Right renal pelvis (tissue), 4 donors: ENCODE measurements at regions not wholly inside any gene's neighbourhood (a gene's known extent, or its start where the extent isn't known, plus 50 kb on each side); places are given as distances from the start of the nearest gene placed in this dataset.
"Not testable (repeated sequence)": the region's sequence is repeated elsewhere in the genome, so short reads cannot be mapped to it uniquely, and the experiment has no call there.

ENCODE experiments used
- DNase-seq, 4 donors: peaks; one replicate each; pipeline ENCODE4 v3.0.0-alpha.2; 2013; ENCODE audit warnings: low read depth in 4 of 4, low spot score in 3 of 4, missing footprints in 1 of 4

DNA sequence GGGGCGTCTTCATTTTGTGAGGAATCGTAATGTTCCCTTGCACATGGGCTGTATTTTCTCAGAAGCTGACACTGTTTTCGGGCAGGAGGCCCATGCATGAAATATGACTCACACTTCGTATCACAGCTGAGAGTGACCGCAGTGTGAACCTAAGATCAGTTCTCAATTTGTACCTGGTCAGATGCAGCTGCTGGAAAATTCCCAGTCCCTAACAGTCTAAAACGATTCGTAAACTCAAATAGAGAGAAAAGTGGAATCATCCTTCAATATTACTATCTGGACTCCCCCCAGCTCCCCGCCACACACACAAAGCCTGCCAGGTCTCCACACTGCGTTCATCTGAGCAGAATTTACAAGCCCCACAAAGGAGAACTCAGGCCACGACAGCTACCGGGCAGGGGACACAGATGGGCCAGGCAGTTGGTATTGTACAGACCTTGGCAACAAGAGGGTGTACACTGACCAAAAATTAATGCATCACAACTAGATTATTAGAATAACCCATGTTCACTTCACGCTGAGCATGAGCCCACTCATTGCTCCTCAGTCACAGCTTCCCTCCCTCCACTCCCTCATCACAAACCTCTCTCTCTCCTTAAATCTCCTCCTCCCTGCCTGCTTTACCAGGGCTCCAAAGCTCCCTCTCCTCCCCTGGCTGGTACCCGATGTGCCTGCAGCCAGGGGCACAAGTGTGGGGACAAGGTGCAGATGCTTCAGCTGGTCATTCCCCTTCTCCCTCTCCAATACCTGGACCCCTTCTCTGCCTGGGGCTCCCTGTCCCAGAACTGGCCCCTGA lies 488.4 kb downstream of the PREX1 start:
- peak in 2 of 4 donors; percentile 17 to 23 for DNase-seq

- no peak for DNase-seq
Measured at GRCh38 chr20:48338717-48339116, 489.1 kb downstream of the PREX1 start.

GRCh38 chr20:48336597-48336996 lies 491.2 kb downstream of the PREX1 start:
- no peak for DNase-seq

DNA sequence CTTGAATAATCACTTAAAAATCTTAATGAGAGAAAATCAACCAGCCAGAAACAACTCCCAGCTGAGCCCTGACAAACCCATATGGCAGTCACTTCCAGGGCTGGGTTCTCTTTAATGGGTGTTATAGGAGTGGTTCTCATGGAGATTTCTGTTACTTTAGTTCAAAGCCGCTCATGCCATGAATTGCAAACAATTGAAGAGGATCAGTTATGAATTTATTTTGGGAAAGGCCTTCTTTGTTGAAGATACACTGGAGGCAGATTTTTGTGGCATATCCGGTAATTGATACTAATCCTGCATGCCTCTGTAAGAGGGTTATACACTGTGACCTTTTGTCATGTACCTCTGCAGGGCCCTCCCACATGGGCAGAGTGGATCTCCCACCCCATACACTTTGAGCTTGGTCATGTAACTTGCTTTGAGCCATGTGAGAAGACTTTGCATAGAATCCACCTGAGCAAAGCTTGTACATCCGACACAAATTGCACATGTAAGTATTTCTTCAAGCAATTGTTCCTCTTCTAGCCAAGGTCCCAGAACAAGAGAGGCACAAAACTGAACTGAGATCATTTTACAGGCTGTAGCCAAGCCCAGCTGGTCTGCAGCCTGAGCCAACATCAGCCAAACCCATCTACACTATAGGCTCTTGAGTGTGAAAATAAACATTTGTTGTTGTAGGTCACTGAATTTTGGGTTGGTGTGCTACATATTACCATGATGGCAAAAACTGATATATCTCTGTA lies 492.3 kb downstream of the PREX1 start:
- DNase-seq, result no peak

DNA sequence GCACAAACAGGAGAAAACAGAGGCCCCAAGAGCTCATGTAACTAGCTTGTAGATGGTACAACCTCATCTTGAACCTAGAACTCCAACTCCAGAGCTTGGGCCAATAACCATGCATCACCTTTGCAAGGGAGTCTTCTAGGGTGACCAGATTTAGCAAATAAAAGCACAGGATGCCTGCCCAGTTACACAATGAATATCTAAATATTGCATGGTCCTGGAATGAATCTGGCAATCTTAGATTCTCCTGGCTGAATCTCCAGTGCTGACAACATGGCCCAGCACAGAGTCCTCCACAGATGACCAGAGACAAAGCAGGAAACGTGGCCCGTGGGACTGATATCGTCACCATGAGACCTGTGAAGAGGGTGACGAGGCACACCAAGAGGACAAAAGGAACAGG lies 494.1 kb downstream of the PREX1 start:
- DNase-seq, result no peak

DNA sequence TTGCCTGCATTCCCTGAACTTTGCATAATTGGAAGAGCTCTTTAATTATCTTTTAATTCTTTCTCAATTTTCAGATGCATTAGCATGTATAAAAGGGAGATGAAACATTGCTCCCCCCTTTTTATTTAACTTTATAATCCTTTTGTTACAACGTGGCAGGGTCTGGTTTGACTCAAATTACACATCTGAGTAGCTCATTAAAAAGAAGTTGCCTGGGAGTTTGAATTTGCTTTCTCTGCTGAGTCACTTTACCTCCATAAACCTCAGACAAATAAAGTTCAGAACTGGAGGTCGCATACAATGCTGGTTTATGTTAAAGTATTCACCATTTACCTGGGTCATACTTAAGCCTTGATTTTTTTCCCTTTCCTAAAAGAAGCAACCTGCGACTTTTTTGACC lies 495.2 kb downstream of the PREX1 start:
- DNase-seq, result no peak

DNA sequence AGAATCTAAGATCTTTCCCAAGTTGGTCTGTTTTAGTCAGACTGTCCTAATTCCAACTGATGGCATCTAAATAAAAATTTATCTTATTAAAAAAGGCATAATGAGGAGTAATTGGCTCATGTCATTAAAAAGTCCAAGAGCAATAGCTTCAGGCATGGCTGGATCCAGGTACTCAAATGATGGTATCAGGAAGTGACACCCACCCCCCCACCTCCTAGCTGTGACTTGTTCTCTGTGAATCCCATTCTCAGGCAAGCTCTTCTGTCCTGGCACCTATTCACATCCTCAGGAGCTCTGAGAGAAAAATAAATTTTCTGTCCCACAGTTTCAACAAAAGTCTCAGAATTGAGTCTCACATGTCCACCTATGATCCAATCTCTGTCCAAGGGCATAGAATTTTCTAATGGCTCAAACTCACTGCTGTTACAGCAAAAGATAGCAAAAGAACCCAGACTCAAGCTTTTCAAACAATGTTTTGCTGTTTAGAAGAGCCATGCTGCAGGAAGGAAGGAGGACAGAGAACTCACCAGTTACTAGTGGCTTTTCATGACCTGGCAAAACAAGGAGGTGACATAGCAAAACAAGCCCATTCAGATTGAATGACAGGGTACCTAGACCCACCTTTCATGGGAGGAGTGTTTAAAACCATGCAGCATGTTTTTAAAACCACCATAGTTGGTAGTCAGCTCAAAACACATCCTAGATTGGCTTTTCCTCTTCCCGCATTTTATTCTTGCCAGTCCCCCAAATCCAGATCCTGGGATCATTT lies 496.1 kb downstream of the PREX1 start:
- no peak for DNase-seq

DNA sequence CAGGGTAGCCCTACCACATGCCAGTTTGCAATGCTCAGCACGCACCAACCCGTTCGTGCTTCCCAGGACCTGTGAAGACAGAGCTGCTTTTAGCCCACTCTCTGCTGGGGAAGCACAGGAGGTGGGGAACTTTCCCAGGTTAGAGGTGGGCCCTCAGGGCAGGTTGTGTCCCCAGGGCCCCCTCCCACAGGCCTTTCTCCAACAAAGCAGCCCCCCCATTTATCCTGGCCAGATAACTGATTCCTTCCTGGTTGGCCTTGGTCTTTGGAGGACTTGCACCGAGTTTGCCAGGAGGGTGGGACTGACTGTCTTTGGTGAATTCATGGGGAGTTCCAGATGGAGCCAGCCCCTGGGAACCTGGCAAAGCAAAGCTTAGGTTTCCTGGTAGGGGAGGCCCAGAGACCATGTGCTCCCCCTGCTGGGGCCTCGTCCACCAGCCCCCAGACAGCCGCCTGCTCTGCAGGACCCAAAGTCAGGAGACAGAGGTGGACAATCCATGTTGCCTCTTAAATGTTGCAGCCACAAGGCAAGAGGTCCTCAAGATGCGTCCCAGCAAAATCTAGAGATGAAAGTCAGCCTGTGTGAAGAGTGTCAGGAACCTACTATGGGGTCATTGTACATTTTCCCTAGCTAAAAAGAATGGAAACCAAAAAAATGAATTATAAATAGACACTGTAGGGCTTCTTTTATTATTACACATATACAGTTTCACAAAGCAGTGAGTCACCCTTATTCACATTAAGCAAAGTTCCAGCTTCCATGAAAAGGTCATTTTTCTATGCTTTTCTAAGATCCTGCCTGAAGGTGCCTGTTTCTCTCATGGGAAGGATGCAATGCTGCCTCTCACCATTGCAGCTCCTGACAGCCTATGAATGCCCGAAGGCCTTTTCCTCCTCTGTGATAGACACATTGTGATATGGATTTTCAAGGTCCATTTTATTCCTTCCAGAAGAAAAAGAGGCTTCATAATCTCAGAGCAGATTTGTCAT lies 497.8 kb downstream of the PREX1 start:
- no peak for DNase-seq

DNA sequence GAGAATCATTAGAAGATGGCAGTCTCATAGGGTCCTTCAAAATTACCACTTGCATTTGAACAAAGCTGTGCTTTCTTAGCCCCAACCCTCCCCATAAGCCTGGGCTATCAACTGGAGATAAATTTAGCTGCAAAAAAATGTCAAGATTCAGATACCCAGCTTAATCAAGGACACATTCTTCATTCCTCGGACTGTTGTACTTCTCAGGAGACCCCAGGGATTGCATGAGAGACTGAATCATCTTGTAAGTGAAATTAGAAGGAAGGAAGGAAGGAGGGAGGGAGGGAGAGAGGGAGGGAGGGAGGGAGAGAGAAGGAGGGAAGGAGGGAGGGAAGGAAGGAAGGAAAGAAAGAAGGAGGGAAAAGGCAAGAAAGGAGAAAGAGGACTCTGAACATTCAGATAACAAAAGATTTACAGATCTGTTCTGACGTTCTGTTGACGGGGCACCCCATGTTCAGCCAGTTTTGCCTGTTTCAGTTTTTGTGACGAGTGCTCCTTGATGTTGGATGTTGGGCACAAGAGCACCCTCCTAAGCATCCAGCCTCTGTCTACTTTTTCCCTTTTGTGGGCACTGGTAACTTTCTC lies 498.7 kb downstream of the PREX1 start:
- DNase-seq, result no peak

- not testable (repeated sequence) for DNase-seq
Measured at GRCh38 chr20:48327848-48328247, 500.0 kb downstream of the PREX1 start.

DNA sequence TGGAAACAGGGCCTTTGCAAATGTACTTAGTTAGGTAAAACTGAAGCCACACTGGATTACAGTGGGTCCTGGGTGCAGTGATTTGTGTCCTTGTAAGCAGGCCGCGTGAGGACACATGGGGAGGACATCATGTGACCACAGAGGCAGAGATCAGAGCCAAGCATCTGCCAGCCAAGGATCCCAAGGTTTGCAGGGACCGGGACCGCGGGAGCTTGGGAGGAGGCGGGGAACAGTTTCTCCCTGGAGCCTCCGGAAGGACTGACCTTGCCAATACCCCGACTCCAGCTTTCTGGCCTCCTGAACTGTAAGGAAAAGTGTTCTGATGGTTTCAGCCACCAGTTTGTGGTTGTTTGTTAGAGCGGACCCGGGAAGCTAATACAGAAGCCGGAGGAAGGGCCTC lies 500.9 kb downstream of the PREX1 start:
- no peak for DNase-seq

DNA sequence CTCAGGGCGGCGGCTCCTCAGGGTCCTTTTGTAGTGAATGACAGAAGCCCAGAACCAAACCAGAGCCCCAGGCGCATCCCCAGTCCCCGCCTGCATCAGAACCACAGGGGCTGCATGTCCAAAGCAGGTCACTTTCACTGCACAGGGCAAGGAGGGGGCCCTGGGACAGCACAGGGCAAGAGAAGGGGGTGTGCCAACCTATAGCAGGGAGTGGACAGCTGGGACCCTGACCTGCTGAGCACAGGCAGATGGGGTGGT lies 501.4 kb downstream of the PREX1 start:
- no peak for DNase-seq

DNA sequence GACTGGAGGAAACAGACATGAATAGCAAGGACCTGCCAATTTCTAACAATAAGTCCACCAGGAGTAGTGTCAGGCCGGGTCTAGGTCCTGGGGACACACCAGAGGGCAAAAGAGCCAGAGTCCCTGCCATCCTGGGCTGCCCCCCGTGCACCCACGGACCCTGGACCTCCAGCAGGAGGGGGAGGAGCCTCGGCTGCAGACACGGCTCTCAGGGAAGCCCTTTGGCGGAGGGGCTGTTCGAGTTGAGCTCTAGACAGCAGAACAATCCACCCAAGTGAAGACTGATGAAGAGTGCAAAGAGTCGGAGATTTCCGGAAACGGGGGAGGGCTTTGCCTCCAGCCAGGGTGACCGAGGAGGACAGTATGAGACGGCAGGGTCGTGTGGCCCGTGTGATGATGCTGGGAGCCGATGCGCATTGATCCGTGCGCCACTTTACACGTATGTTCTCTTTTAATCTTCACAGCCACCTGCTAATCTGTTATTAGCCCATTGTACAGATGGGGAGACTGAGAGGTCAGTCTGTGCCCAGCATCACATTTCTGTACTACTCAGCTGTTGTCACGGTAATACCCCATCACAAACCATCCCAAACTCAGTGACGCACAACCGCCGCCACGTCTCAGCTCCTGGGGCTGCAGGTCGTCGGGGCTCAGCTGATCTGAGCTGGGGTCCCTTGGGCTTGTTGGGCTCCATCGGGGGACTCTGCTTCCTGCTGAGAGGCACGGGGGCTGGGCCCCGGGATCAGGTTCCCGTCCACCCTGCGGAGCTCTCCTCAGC lies 502.0 kb downstream of the PREX1 start:
- DNase-seq, result no peak

GRCh38 chr20:48324744-48325143 lies 503.1 kb downstream of the PREX1 start:
- DNase-seq, result no peak

DNA sequence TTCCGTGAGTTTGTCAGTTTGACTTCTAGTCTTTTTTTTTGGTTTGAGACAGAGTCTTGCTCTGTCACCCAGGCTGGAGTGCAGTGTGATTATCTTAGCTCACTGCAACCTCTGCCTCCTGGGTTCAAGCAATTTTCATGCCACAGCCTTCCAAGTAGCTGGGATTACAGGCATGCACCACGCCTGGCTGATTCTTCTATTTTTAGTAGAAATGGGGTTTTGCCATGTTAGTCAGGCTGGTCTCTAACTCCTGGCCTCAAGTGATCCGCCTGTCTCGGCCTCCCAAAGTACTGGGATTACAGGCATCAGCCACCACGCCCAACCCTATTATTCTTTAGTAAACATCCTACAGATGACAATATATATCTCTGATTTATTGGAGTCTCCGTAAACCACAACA lies 506.5 kb downstream of the PREX1 start:
- no peak for DNase-seq

DNA sequence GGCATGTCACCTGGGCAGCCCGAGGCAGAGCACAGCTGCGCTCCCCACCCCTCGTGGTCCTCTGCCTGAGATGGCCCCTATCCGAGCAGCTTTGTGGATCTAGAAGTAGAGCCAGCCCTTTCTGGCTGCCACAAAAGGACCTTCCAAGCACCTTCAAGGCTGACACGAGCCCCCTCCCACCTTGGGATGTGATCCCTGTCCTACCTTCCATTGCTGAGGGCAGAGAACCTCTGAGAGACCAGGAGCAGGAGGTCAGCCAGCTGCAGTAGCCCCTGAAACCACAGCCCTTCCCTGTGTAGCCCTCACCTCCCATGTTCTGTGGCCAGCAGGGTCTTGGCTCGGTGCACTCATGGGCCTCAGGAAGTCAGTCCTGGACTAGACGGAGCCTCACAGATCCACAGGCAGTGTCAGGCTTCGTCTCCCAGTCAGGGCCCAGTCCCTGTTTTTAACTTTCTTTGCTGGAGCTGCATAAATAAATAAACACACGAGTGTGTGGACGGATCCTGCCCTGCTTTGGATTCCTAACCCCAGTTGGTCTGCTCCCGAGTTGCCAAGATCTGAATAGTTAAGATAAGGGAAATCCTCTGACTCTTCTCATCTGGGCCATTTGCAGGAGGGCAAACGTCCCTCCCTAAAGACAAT lies 507.7 kb downstream of the PREX1 start:
- no peak for DNase-seq

DNA sequence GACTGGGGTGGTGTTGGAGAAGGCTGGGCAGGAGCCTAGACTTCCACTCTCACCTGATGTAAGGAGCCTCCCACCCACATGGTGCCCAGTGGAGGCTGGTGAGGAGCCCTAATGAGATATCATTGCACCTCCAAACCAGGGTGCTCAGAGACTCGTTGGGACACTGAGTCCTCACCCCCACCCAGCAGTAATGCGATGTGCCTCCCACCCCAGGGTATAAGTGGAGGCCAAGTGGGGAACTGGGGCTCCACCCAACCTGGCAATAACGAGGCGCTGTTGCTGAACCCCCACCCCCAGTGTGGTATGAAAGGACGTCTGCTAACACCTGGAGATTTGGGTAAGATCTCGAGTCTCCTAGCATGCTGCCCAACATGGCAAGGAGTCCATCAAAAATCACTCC lies 510.2 kb downstream of the PREX1 start:
- no peak for DNase-seq

DNA sequence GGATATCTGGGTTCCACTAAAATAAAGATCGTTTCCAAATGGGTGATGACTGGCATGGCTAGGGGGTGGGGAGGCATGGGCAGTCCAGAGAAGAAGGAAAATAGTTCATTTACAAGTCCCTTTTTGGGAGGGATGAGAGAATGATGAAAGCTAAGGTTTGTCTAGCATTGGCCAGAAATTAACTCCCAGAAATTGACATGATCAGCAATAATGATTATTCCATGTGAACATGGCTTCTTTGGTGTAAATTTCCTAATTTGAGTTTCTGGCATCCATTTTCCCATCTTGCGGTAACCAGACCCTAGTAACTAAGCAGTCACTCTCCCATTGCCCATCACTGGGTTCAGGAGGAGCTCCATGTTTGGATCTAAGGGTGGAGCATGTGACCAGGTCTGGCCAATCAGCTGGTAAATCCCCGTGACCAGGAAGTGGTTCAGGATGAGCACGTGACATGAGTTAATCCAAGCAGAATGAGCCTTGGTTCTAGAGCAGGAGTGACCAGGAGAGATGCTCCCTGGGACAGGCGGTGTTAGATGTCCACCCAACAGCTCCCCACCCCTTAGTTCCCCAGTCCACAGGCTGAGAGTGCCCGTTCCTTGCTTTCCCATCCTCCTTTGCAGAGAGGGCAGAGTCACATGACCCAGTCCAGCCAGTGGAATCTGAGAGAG lies 512.7 kb downstream of the PREX1 start:
- DNase-seq, result no peak
